ENCODE measurements at regions not wholly inside any gene's neighbourhood (a gene's known extent, or its start where the extent isn't known, plus 50 kb on each side); places are given as distances from the start of the nearest gene placed in this dataset.

GRCh38 chr5:104178829-104179456, 616.4 kb upstream of the NUDT12 start:
- DNase-seq (ENCODE audit: low read depth in 4 of 4, low spot score in 3 of 4): no peak

GRCh38 chr5:104178066-104178465, 615.5 kb upstream of the NUDT12 start:
- no peak for DNase-seq (ENCODE audit: low read depth in 4 of 4, low spot score in 3 of 4)

- DNase-seq (ENCODE audit: low read depth in 4 of 4, low spot score in 3 of 4): no peak
These were observed 615.1 kb upstream of the NUDT12 start for GRCh38 chr5:104177651-104178050.

DNA sequence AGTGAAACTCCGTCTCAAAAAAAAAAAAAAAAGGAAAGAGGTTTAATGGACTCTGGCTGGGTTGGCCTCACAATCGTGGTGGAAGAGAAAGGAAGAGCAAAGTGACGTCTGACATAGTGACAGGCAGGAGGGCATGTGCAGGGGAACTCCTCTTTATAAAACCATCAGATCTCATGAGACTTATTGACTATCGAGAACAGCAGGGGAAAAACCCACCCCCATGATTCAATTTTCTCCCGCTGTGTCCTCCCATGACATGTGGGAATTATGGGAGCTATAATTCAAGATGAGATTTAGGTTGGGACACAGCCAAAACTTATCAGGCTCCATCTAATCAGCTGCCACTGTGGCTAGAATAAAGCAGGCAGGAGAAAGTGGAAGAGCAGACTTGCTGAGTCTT, 610.4 kb upstream of the NUDT12 start:
- no peak for DNase-seq (ENCODE audit: low read depth in 4 of 4, low spot score in 3 of 4)

- no peak for DNase-seq (ENCODE audit: low read depth in 4 of 4, low spot score in 3 of 4)
These were observed 609.5 kb upstream of the NUDT12 start for GRCh38 chr5:104171958-104172690.

DNA sequence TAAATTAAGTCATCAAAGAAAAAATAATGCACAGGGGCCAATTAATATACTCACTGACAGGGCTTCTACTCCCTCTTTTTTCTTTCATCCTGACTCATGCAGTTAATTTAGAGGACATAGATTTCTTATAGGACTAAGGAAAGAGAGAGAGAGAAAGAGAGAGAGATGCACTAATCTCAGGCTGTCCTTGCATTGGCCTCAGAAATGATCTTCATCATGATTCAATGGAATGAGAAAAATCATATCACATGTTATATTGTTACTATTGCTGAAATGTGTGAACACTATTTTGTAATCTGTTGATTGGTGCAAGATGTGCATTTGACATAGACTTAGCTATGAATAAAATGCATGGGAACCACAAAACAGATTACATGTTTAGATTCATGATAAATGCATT, 608.3 kb upstream of the NUDT12 start:
- DNase-seq (ENCODE audit: low read depth in 4 of 4, low spot score in 3 of 4): no peak

DNA sequence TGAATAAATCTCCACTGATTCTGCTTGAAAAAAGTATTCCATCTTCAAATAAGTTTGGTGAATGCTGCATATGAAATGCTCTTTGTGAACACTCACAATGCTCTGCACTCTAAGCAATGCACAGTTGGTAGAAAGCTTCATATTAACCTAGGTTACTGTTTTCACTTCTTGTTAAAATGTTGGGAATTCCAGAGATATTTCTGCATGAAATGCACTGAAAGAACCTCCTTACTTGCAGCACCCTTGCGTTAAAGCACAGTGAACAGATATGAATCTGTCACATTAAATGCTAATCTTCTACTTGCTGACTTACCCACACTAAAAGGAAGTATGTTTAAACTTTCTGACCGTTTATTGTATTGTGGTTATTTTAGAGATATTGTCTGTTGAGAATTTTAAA, 584.1 kb upstream of the NUDT12 start:
- no peak for DNase-seq (ENCODE audit: low read depth in 4 of 4, low spot score in 3 of 4)

DNA sequence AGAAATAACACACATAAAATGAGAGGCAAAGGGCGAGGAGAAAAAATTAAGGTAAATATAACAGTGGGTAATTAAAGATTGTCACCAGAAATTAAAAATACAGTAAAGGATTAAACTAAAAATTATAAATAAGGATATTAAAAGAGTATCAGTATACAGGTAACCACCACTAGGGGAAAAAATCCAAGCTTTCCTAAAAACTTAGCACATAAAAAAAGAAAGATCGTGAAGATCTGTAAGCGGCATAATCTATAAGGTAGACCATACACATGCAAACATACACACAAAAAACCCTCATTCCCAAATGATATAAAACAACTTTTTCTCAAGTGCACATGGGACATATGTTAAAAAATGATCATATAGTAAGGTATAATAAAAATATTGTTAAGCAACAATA, 577.3 kb upstream of the NUDT12 start:
- no peak for DNase-seq (ENCODE audit: low read depth in 4 of 4, low spot score in 3 of 4)

- DNase-seq (ENCODE audit: low read depth in 4 of 4, low spot score in 3 of 4): no peak
These were observed 567.7 kb upstream of the NUDT12 start for GRCh38 chr5:104130320-104130719.

DNA sequence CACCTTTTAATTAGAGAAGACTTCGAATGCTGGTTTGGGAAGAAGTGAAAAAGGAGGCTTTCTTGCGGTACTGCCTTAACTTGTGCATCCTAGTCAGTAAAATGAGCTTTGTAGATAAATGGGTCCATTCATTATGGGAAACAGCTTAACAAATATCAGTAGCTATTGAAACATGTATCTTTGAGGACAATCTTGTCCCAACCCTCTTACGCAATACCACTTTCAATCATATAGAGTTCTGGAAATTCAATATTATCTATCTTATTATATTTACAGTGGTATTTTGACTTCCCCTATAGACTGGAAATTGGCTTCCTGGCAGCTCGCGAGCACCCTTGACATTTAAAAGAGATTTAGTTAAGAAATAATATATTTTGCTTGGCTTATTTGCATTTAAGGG, 565.8 kb upstream of the NUDT12 start:
- DNase-seq (ENCODE audit: low read depth in 4 of 4, low spot score in 3 of 4): no peak

- no peak for DNase-seq (ENCODE audit: low read depth in 4 of 4, low spot score in 3 of 4)
These were observed 564.4 kb upstream of the NUDT12 start for GRCh38 chr5:104126980-104127379.

- DNase-seq (ENCODE audit: low read depth in 4 of 4, low spot score in 3 of 4): no peak
These were observed 556.9 kb upstream of the NUDT12 start for GRCh38 chr5:104119529-104119928.

DNA sequence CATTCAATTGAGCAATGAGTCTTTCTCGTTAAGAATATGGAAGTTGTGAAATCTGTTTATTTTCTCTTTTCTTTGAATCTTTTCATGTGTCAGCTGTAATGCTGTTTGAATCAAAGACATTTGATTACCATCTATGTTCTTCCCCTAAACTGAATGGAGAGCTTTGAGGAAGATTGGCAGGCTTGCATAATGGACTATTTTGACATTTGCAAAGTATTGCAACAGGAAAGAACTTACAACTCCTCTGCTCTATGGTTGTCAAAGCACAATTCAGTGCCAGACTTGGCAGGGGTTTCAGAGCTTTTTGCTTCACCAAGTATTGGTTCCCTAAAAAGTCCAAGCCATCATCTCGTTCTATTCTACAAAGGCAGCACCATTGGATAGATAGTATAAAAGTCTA, 549.0 kb upstream of the NUDT12 start:
- no peak for DNase-seq (ENCODE audit: low read depth in 4 of 4, low spot score in 3 of 4)

- DNase-seq (ENCODE audit: low read depth in 4 of 4, low spot score in 3 of 4): no peak
These were observed 533.9 kb upstream of the NUDT12 start for GRCh38 chr5:104096451-104096850.

DNA sequence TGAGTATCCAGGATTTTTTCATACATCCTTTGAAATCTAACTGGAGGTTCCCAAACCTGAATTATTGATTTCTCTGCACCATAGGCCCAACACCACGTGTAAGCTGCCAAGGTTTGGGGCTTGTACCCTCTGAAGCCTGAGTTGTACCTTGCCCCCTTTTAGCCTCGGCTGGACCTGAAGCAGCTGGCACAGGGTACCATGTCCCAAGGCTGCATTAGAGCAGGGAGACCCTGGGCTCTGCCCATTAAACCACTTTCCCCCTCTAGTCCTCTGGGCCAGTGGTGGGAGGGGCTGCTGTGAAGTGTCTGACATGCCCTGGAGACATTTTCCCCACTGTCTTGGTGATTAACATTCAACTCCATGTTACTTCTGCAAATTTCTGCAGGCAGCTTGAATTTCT, 532.9 kb upstream of the NUDT12 start:
- no peak for DNase-seq (ENCODE audit: low read depth in 4 of 4, low spot score in 3 of 4)

DNA sequence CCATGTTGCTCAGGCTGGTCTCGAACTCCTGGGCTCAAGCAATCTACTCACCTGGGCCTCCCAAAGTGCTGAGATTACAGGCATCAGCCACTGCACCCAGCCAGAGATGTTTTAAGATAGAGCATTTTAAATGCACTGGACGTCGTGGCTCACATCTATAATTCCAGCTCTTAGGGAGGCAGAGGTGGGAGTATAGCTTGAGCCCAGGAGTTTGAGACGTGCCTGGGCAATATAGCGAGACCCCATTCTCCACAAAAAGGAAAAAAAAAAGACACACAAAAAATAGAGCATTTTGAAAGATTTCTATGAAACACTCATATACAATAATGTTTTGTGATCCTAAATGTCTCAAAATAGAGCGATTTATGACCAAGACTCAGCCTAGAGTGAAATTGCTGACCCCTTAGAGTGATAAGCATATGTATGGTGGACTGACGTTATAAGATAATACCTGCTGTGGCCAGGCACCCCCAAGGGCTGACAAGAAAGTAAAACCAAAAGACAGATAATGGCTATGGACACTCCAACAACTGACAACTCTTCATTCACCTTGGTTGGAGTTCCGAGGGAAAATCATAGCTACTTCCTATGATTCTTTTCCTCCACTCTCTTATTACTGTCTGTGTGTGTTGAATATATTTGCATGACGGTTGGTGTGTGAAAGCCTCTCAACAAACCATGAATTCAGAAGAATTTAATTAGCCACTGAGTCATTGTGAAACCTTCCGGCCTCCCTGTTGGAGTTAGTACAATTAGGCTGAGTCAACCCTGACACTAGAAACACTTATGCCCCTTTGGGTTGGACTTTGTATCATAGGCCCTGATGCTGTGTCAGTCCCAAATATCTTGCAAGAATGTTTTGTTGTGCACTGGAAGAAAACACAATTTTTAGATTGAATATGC, 526.5 kb upstream of the NUDT12 start:
- DNase-seq (ENCODE audit: low read depth in 4 of 4, low spot score in 3 of 4): no peak

GRCh38 chr5:104084896-104085295, 522.3 kb upstream of the NUDT12 start:
- no peak for DNase-seq (ENCODE audit: low read depth in 4 of 4, low spot score in 3 of 4)

GRCh38 chr5:104082754-104083153, 520.2 kb upstream of the NUDT12 start:
- DNase-seq (ENCODE audit: low read depth in 4 of 4, low spot score in 3 of 4): no peak

- no peak for DNase-seq (ENCODE audit: low read depth in 4 of 4, low spot score in 3 of 4)
These were observed 518.6 kb upstream of the NUDT12 start for GRCh38 chr5:104081232-104081631.

DNA sequence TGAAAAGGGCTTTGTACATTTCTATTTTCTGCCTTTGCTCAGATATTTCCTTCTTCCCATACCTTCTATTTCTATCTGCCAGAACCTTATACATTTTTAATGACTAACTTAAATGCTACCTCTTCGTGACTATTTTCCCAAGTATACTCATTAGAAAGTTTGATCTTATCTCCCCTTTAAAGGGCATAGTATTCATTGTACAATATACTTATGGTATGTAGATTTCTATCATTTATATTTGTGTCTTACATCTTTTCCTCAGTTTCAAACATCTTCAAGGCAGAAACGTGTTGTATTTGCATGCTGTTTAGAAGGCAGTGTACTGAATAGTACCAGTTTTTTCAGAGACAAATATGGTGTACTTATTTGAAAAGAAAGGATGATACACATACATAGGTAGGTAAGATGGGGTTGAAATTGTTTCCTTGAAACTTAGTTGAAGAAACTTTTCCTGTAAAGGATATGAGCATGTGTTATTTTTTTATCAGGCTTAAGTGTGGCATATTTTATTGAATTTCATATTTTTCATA, 518.1 kb upstream of the NUDT12 start:
- DNase-seq (ENCODE audit: low read depth in 4 of 4, low spot score in 3 of 4): no peak

Data from left renal pelvis (tissue), 4 donors.